Ishikawa (cell line): ENCODE measurements at regions not wholly inside any gene's neighbourhood (a gene's known extent, or its start where the extent isn't known, plus 50 kb on each side); places are given as distances from the start of the nearest gene placed in this dataset.

Source experiments
- CEBPB ChIP-seq: IDR thresholded peaks from 2 replicates; pipeline ENCODE4 v1.6.1; 2012
- CREB1 ChIP-seq: IDR thresholded peaks from 2 replicates; pipeline ENCODE4 v1.6.1; 2012; ENCODE audit warnings: low read depth
- EGR1 ChIP-seq: IDR thresholded peaks from 2 replicates; pipeline ENCODE4 v1.6.1; 2012
- EP300 ChIP-seq: IDR thresholded peaks from 2 replicates; pipeline ENCODE4 v1.6.1; 2012; ENCODE audit warnings: borderline replicate concordance
- FOXM1 ChIP-seq: IDR thresholded peaks from 2 replicates; pipeline ENCODE4 v1.6.1; 2012; ENCODE audit warnings: low read depth, borderline replicate concordance
- MAX ChIP-seq: IDR thresholded peaks from 2 replicates; pipeline ENCODE4 v1.6.1; 2012
- NFIC ChIP-seq: IDR thresholded peaks from 2 replicates; pipeline ENCODE4 v1.6.1; 2012
- RAD21 ChIP-seq: IDR thresholded peaks from 2 replicates; pipeline ENCODE4 v1.6.1; 2012; ENCODE audit warnings: low read depth
- TAF1 ChIP-seq: IDR thresholded peaks from 2 replicates; pipeline ENCODE4 v1.6.1; 2012; ENCODE audit warnings: low read depth, mild to moderate bottlenecking
- TCF12 ChIP-seq: IDR thresholded peaks from 2 replicates; pipeline ENCODE4 v1.6.1; 2012; ENCODE audit warnings: low read depth
- TEAD4 ChIP-seq: IDR thresholded peaks from 2 replicates; pipeline ENCODE4 v1.6.1; 2012
- YY1 ChIP-seq: IDR thresholded peaks from 2 replicates; pipeline ENCODE4 v1.6.1; 2012; ENCODE audit warnings: low read depth
- ZBTB7A ChIP-seq: IDR thresholded peaks from 2 replicates; pipeline ENCODE4 v1.6.1; 2012; ENCODE audit warnings: low read depth
- TF ChIP-seq, protein P1 (sequence below): IDR thresholded peaks from 2 replicates; pipeline ENCODE4 v1.6.1; 2012
- TF ChIP-seq, protein P2 (sequence below): IDR thresholded peaks from 2 replicates; pipeline ENCODE4 v1.6.1; 2012; ENCODE audit warnings: low read depth, mild to moderate bottlenecking

DNA sequence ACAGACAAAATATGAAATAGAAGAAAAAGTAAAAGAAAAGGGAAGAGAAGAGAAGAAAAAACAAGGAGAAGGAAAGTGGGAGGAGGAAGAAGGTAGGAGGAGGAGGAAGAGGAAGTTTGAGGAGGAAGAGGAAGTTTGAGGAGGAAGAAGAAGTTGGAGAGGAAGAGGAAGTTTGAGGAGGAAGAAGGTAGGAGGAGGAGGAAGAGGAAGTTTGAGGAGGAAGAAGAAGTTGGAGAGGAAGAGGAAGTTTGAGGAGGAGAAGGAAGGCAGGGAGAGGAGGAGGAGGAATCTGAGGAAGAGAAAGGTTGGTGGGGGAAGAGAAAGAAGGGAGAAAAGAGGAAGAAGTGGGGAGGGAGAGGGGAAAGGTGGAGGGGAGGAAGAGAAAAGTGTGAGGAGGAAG is 169.2 kb upstream of the RORA start:
- TF ChIP-seq ZBTB7A (no peak), CREB1 (no peak), MAX (no peak), EP300 (no peak), TEAD4 (no peak), TCF12 (no peak), FOXM1 (no peak), RAD21 (no peak), TAF1 (no peak), YY1 (no peak), NFIC (no peak)
- TF ChIP-seq, protein P1, sequence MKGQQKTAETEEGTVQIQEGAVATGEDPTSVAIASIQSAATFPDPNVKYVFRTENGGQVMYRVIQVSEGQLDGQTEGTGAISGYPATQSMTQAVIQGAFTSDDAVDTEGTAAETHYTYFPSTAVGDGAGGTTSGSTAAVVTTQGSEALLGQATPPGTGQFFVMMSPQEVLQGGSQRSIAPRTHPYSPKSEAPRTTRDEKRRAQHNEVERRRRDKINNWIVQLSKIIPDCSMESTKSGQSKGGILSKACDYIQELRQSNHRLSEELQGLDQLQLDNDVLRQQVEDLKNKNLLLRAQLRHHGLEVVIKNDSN: no peak
- TF ChIP-seq, protein P2, sequence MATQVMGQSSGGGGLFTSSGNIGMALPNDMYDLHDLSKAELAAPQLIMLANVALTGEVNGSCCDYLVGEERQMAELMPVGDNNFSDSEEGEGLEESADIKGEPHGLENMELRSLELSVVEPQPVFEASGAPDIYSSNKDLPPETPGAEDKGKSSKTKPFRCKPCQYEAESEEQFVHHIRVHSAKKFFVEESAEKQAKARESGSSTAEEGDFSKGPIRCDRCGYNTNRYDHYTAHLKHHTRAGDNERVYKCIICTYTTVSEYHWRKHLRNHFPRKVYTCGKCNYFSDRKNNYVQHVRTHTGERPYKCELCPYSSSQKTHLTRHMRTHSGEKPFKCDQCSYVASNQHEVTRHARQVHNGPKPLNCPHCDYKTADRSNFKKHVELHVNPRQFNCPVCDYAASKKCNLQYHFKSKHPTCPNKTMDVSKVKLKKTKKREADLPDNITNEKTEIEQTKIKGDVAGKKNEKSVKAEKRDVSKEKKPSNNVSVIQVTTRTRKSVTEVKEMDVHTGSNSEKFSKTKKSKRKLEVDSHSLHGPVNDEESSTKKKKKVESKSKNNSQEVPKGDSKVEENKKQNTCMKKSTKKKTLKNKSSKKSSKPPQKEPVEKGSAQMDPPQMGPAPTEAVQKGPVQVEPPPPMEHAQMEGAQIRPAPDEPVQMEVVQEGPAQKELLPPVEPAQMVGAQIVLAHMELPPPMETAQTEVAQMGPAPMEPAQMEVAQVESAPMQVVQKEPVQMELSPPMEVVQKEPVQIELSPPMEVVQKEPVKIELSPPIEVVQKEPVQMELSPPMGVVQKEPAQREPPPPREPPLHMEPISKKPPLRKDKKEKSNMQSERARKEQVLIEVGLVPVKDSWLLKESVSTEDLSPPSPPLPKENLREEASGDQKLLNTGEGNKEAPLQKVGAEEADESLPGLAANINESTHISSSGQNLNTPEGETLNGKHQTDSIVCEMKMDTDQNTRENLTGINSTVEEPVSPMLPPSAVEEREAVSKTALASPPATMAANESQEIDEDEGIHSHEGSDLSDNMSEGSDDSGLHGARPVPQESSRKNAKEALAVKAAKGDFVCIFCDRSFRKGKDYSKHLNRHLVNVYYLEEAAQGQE: no peak

DNA sequence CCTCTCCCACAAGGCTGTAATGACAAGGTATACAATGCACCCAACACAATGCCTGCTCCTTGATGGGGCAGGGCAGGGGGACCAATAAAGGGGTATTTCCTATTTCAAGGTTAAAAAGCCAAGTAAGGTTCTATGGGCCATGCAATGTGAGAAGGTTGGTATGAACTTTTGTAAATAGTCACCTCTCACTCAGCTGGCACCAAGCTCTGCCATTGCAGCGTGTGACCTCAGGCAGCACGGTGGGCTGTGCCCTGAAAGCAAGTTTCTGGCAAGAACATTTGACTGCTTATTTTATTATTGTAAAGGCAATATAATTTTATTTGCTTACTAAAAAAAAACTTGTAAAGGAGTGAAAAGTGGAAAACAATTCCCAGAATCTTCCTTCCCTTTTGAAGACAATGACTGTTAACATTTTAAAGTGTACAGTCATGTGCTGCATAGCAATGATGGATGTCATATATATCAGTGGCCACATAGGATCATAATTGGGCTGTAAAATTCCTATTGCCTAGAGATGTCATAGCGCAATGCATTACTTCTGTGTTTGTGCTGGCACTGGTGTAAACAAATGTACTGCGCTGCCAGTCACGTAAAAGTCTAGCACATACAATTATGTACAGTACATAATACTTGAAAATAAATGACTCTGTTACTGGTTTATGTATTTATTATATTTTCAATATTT is 167.3 kb upstream of the RORA start:
- TF ChIP-seq FOXM1: no peak

DNA sequence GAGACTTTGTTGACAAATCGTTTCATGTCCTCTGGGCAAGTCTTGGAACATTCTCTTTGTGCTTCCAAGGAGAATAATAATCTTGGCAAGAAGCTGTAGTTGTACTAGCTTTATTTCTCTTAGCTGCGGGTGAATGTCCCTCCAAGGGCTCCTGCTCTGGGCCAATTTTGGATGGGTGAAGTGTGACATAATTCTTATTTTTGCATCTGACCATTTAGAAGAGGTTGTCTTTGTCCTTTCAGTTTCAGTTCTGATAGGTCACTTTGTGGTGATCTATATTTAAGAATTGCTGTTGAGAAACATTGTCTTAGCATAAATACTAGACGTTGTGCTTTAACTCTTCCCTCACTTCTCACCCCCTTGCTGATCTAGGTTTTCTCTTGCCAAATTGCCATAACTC is 164.8 kb upstream of the RORA start:
- TF ChIP-seq ZBTB7A (no peak), EGR1 (no peak), EP300 (no peak), NFIC (no peak), FOXM1 (no peak), CREB1 (no peak), TCF12 (no peak), RAD21 (no peak), TEAD4 (no peak), TAF1 (no peak), CEBPB (no peak), YY1 (no peak), MAX (no peak)
- TF ChIP-seq, protein P2: no peak
- TF ChIP-seq, protein P1: no peak

DNA sequence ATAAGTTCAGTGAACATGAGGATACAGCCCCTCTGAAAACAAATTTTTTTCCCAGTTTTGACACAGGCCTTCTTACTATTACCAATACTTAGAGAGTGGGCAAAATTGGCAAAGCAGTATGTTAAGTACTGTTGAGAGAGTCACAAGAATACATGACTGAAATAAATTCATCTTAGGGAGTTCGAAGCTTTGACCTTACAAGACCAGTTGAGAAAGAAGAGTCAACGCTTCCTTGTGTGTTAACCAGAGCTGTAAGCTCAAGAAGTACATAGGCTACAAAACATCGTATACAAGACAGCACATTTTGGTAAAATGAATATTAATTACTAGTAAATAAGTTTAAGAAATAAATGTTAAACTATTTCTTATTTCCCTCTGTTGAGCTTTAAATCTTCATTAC is 164.4 kb upstream of the RORA start:
- no peak for TF ChIP-seq CREB1
- TF ChIP-seq YY1: no peak
- TF ChIP-seq NFIC: no peak
- no peak for TF ChIP-seq MAX
- TF ChIP-seq RAD21: no peak
- no peak for TF ChIP-seq EGR1
- no peak for TF ChIP-seq TEAD4
- no peak for TF ChIP-seq EP300
- TF ChIP-seq TCF12: no peak
- no peak for TF ChIP-seq CEBPB
- TF ChIP-seq, protein P2: no peak
- no peak for TF ChIP-seq FOXM1
- TF ChIP-seq, protein P1: no peak
- no peak for TF ChIP-seq ZBTB7A
